Islet precursor cell (in vitro differentiated cells): ENCODE measurements at regions not wholly inside any gene's neighbourhood (a gene's known extent, or its start where the extent isn't known, plus 50 kb on each side); places are given as distances from the start of the nearest gene placed in this dataset.

Experiments used
- DNase-seq: peaks from one replicate; pipeline ENCODE4 v3.0.0-alpha.2; 2018

DNA sequence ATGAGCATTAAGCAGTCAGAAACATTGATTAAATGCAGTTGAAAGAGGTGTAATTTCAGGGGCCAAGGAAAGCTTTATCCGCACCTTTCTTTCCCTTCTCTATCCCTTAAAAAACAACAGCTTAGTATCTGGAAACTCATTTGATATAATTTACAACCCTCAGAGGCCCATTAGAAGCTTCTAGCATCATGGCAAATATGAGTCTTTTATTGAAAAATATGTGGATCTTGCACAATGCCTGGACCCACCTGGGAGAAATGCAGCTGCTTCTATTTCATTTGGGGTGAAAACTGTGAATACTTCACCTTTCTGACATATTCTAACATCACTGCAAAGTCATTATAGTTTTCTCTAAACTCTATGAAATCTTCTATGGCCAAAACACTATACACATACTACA, 492.2 kb upstream of the PSMD7 start:
- no peak for DNase-seq

DNA sequence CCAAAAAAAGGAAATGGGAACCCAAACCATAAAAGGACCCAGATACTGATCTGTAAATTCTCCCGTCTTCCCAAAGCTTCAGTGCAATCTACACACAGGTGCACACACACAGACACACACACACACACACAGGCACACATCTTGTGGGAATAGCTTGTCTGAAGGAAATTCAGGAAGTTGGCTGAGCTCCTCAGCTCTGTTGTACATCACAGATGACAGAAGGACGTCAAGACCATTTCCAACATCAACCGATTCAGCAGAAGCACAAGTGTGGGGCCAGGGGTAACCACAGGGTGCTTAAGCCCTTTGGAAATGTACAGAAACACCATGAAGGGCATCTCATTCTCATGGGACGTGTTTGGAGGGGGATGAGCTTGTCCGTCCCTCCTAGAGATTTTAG, 498.1 kb upstream of the PSMD7 start:
- DNase-seq: no peak

DNA sequence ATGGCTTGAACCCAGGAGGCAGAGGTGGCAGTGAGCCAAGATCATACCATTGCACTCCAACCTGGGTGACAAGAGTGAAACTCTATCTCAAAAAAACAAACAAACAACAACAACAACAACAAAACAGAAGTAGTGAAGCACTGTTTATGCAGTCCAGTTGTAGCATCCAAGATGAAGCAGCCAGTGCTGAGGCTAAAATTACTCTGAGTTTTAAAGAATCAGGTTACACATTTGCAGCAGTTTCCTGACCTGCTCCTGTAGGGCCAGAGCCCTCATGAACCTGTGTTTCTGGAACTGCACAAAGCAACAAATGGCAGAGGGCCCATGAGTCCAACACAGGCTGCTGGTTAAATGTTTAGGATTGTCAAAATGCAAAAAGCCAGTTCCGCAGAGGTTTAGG, 499.5 kb upstream of the PSMD7 start:
- no peak for DNase-seq

DNA sequence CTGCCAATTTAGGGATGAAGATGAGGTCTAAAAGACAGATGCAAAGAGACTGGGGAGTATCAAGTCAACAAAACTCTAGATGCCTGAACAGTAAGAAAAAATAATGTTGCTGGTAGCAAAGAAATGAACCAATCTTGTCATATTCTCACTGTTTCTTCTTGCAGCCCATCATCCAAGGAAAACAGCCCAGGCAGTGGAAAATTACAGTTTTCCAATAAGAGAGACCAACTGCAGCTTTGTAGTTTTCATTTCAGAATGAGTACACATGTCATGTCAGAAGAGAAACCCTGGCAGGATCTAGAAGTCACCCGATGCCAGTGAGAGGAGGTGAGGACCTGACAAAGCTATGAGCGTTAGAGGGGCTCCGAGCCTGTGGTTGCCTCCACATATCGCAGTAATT, 500.4 kb upstream of the PSMD7 start:
- DNase-seq: no peak

DNA sequence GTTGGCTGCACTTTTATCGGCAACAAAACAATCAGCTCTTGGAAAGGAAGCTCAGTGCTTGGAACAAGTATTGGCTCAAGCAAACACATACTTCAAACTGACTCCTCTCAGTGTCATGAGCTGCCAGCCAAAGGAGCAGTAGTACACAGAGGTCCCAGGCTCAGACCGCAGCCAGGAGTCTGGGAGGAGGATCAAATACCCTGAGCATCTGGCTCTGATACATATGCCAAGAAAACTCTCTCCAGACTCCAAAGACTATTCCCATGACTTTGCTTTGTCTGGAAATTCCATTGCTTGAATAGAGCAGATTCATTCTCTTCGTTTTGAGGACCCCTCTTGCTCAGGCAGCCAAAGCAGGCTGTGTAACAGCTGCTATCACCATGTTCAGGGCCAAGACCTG, 501.6 kb upstream of the PSMD7 start:
- no peak for DNase-seq

DNA sequence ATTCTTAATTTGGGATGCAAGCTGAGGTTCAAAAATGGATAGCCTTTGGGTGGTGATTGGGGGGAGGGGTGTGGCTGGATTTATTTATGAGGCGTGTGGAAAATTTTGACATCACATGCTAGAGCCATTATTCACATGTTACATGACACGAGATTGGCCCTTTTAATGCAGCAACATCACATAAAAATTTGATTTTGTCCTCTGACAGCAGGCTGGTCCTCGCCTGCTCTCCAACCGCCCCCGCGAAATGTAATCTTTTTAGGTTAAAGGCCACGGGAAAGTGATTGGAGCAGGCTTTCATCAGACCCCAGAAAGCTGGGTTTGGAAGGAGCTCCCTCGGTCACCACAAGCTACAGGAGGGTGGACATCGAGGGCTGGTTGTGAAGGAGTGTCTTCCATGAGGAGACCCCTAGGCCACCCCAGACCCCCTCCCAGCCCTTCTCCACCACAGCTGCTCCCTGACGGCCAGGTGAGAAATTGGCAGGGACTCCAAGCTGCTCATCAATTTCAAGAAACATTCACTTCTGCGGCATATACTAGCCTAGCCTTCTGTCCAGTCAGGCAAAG, 502.7 kb upstream of the PSMD7 start:
- no peak for DNase-seq

DNA sequence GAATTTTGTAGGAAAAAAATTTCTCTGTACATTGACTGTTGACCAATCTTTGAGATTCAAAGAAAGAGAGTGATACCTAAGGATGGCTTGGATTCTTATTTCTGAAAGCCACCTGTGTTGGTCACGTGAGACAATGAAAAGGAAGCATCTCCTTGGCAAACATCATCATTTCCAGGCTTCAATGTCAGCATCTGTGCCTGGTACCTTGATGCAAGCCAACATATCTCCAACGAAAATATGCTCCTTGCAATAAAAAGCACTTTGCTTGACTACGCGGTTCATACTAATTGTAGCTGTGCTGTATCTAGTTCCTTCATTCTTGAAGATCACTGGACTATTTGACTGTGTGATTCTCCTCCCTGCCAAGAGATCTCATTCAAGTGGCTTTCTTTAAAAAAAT, 503.4 kb upstream of the PSMD7 start:
- no peak for DNase-seq

DNA sequence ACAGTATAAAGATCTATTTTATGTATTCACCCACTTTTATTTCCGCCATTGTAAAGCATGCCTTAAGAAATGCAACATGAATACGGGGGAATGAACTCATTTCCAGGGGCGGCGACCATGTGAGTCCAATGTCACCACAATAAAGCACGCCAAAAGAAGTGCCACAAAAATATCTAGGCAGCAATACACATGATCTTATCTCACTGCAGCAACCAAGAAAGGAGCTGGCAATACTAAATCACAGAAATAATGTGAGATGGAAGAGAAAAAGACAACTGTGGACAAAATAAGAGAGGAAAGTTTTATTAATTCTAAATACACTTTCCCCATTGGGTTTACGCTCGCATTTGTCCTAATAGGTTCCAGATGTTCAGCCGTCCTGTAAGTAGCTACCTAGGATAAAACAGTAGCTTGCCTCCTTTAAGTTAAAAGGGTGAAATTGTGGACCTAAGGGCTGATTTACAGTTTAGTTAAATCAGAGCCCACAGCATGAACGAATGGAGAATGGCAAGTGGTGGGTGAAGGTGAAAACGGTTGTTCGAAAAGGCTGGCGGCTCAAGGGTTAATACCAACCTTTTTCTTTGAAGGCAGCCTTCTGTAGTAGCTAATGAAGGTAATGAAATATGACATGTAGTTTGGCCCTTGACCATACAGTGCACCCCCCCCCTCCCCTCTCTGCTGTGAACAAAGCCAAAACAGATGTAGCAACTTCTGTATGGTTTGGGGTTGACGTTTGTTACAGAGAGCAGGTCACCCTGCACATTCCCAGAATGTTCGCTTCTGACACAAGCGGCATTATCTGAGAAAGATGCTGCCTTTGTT, 504.2 kb upstream of the PSMD7 start:
- DNase-seq: no peak

DNA sequence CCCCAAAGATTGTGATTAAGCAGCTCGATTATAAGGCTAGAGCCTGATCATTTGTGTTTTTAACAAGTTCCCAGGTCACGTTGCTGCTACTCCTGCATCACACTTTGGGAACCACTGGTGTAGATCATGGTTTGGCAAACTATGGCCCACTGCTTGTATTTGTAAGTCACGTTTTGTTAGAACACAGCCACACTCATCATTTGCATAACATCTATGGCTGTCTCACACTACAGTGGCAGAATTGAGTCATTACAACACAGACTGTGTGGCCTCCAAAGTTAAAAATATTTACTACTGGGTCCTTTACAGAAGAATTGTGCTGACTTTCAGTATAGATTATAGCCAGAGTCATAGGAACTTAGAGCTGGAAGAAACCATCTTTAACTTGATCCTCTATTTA, 515.3 kb upstream of the PSMD7 start:
- no peak for DNase-seq

DNA sequence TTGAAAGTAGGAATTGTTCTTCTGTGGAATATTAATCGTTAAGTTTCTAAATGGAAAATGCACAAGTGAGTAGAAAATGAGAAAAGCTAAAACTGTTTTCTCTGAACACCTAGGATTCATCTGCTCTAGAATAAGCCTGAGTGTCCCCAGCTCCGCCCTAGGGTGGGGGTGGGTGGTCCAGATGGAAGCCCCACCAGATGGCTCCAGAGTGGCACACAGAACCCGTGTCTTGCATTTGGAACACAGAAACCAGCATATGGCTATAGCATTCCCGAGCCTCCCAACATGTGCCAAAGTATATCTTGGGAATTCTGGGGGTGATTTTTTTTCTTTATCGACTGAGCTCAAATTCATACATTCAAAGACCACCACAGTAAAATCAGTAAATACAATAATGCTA, 517.7 kb upstream of the PSMD7 start:
- DNase-seq: no peak

DNA sequence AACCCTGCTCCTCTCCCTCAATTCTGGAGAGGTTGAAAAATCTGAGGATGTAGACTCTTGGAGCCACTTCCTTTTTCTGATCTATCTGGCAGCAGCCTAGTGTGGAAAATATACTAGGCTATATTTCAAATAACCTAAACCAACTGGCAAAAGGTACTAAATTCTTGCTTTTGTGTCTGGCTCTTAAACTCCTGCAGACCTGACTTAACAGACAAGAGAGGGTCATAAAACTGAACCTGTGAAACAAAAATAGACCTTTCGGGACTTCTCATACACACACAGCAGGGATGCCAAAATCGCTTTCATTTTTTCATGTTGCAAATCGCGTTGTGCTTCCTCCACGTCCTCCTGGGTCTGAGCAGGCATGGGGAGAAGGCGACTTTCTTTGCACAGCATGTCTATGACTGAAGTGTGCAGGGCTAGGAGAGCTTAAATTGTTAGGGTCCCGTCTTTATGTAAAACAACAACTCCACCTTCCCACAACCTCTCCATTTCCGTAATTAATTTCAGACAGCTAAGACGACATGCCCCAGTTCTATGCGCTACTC, 520.7 kb upstream of the PSMD7 start:
- DNase-seq: no peak

DNA sequence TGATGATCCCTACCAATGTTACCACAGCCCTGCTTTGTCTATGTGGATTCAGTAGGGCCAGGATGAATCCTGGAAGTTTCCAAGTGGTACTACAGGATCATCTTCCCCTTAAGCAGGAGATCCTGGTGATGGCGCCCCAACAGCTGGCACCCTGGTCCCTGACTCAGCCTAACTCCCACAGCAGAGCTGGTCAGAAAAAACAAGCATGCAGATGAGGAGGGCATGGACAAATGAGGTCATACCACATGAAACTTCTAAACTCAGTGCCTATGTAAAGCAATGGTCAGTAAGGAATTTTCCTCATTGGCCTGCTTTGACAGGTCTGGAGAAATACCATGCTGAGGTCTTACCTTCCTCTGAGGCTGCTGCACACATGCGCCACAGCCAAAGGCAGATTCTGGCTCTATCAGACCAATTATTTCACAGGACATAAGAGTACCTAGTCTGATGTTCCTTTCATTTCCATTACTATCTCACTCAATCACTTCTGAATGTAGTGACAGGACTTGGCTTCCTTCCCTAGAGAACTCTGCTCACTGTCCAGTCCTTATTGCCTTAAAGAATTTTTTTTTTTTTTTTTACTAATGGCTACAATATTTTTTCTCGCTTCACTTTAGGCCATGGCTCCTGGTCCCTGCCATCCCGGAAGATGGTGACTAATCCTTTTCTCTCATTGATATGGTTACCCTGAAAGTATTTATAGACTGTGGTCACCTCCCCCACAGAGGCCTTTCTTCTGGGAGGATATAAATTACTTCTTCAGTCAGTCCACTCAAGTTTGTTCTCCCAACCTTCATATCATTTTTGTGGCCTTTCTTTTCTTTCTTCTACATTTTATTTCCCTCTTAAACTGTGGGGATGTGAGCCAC, 525.2 kb upstream of the PSMD7 start:
- DNase-seq: no peak

DNA sequence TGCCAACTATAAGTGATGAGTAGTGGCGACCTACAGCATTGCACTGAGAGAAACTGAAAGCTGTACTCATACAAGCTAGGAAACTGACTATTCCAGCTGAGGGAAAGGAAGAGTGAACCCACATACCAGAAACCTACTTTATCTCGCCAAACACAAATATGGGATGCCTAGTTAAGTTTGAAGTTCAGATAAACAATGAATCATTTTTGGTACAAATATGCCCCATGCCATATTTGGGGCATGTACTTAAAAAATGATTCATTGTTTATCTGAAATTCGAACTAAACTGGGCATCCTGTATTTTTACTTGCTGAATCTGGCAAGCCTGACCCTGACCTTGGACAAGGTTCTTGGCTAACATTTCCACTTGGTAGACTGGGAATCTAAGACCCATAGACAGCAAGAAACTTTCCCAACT, 527.8 kb upstream of the PSMD7 start:
- no peak for DNase-seq

DNA sequence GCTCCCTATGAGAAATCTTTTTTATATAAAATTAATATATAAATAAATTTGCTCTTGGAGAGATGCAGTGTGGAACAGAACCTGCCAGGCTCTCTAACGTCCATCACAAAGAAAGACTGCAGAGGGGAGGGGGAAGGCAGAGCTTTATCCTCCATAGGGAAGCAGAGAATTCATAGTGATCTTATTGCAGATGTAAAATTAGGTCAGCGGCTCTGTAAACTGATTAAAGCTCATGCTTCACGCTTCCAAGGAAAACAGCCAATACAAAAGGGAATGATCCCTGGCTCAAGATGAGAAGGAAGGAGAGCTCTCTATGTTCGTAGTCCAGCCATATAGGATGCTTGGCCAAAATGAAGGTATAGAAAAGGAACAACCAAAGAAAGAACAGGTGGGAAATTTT, 532.3 kb upstream of the PSMD7 start:
- DNase-seq: no peak

DNA sequence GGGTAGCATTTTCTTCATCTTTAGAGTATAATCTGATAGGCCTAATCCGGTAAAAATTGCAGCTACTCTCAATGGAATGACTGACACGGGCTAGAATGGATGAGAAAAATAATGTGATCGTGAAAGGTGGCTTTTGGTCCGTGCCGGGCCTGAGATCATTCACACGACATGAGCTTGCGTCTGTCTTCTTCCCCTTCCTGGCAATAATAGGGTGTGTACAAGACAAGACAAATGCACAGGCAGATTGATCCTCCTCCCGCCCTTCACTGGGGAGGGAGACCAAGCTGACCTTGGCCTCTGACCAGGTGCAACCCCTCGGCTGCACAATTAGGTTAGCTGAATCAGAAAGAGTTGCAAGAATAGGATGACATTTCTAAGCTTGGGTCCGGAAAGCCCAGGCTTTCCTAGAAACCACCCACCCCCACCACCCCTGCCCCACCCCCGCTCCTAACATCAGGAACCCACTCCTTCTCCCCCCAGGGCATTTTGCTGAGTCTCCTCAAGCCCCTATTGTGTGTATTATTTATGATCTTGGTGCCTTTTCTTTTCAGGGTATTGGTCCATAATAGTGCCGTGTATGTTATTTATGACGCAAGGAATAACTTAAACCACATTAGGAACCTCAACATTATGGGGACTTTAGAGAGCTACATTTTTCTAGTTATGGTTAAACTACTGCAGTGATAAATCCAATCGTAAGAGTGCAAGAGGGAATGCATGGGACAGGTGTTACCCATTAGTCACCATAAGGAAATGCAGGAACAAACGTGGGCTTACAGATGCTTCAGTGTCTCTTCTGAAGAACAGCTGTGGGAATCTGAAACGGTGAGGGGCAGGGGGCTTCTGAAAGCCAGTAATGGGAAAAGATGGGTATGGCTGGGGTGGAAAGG, 540.1 kb upstream of the PSMD7 start:
- DNase-seq: no peak

DNA sequence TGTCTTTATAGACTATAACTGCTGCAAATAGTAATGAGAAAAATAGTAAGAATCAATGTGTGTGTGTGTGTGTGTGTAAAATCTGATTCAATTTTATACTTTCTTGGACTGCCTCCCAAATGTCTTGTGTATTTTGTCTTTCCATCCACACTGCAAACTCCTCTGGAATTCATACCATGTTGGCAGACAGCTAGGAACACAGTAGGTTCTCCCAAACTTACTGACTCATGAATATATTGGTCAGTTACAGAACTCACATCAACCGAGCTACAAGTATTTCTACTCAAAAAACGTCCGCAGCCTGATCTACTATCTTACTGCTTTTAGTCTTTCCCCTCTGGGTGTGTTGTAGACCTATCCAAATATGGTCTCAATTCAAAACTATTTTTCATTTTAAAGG, 542.7 kb upstream of the PSMD7 start:
- no peak for DNase-seq

DNA sequence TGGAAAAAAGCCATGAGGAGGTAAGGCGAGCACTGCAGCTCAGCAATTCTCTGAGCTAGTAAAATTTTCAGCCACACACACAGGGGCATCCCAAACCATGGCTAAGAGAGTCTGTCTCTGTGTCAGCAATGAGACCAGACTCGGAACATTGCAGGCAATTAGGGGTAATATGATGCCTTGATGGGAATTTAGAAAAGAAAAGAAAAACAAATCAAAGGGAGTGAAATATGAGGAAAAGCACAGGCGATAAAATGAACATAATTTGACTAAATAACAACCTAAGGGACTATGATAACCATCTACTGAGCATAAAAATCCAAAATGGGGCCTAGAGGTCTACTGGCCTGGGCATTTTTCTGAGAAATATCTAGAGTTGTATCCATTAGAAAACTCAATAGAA, 546.0 kb upstream of the PSMD7 start:
- DNase-seq: no peak

DNA sequence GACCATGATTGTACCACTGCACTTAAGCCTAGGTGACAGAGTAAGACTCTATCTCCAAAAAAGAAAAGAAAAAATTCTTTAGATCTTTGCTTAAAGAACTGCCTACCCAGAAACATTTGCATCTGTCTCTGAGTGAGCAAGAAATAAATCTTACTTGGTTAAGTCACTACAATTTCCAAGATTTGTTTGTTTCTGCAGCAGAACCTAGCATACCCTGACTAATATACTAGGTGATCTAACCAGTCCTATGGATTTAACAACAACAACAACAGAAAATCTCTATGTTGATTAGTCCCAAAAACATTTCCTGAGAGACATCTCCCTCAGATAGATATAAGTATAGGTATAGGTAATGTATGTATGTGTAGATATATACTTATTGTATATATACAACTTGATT, 549.3 kb upstream of the PSMD7 start:
- DNase-seq: no peak

DNA sequence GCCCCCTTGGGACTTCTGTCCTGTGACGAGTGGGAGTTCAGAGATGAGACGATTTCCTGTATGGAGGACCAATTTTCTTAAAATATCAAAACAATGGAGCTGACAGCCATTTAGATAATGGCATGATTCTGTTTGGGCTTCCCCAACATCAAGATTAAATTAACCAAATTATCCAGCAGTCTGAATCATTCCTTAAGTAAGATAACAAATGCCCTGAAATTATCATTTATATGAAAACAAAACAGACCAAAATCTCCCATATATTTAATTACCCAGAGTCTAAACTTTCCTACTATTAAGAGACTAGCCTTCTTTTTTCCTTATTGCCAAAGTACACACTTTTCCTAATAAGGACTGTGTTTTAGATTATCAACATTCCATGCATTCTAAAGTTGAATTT, 550.1 kb upstream of the PSMD7 start:
- DNase-seq: no peak

DNA sequence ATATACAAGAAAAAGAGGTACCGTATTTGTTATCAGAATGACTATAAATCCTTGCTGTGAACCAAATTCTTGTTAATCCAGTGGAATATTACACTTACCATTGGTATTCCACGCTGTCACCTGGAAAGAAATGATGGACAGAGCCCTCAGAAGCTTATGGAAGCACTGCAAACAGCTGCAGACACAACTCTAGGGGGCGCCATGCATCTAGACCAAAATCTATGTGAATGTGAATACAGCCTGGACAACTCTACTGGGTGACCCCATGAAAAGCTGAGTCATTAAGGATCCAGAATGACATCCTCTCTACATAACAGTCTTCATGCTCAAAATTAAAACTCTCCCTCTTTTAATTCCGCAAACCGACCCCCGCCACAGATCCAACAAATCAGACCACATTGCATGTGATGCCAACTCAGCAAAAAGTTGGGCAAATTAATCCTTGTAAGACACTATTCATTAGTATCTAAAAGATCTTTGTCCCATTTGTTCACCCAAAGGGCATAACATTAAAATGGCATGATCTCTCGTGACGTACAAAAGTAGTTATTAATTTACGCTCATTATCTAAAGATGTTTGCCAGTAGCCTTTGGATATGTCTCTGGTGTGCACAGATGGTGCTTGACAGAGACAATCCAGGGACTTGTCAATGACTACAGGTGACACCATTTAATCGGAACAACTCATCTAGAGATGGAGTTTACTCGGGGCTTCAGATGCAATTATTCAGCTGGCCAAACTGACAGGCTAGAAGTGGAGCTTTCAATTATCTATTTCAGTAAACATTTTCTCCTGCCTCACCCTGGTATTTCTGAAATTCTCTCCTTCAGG, 552.7 kb upstream of the PSMD7 start:
- DNase-seq: no peak

DNA sequence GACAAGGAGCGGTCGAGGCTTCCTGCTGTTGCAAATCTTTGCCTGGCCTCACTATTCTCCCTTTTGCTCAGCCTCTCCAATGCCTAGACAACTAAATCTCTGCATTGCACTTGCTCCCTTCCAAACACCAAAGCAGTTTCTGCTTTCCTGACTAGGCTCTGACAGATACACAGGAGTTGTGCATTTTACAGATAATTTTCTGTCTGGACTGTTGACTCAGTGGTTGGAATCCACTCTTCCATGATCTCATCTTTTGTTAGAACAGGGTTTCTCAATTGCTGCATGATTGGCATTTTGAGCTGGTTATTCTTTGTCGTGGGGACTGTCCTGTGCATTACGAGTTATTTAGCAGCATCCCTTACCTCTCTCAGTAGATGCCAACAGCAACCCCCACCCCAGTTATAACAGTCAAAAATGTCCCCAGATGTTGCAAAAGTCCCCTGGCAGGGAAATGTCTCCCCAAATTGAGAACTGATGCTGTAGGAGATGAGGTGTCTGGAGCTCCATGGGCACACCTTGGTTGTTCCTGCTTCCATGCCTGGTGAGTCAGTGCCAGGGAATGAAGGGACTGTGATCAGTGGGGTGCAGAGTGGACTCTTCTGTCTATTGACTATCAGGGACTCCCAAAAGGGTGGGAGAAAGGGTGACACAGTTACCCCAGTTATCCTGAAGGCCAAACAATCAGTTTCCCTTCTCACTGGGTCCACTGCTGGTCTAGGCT, 557.4 kb upstream of the PSMD7 start:
- no peak for DNase-seq
